ENCODE measurements at regions not wholly inside any gene's neighbourhood (a gene's known extent, or its start where the extent isn't known, plus 50 kb on each side); places are given as distances from the start of the nearest gene placed in this dataset.

DNA sequence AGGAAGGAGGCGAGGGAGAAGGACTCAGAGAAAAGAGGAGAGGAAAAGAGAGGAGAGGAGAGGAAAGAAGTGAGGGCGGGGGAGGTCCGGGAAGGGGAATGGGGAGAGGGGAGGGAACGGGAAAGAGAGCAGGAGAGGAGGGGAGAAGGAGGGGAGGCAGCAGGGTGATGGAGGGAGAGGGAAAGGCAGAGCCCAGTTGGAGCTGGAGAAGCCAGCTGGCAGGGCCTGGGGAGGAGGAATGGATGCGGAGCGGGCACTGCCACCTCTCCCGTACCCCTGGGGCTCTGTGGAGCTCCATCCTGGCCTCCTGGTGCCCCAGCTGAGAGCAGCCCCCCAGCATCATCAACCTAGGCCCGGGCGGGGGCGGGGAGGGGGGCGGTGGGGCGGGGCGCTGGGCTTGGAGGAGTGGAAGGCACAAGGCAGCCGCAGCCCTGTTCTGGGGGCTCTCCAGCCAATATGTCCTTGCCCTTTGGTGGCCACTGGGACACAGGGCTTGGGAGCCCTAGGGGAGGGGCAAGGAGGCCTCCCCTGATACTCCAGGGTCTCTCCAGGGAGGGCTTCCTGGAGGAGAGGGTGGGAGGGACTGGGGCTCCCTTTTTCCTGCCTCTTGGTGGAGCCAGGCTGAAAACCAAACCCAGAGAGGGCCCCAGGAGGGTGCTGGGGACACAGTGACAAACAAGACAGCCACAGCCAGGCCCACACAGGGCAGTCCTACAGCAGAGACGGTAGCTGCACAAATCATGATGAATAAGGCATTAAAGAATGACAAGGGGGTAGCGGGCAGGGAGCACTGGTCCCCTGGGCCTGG lies 123.7 kb downstream of the C9orf50 start:
- peak overlapping the region; percentile 68 to 88 (median 73) for H3K4me3 ChIP-seq
- intact Hi-C loops (cut with DNase I; ENCODE audit: low total_unique reads) (loop anchor here (5.0 to 10.0 kb wide), 4 partner anchors 112 to 472 kb away; partner anchors contain the start of gene SH3GLB2), in situ Hi-C loops (cut with MboI; ENCODE audit: low sequenced_read_pairs in 4 of 4) (loop anchor here in 2 of 4 donors (25.0 kb wide), 1 partner anchor 360 kb away; no protein-coding TSS in a partner anchor)
- no peaks in the 10 kb centered on the region for H3K9me3 ChIP-seq
- ATAC-seq (peak; percentile 1 to 5), DNase-seq (no peak)
- H3K4me1 ChIP-seq: peaks cover 19 to 22% of the 10 kb centered on the region in 2 donors
- TF ChIP-seq POLR2A (IDR thresholded peaks at IDR 0.05): no peak
- TF ChIP-seq, protein P1, sequence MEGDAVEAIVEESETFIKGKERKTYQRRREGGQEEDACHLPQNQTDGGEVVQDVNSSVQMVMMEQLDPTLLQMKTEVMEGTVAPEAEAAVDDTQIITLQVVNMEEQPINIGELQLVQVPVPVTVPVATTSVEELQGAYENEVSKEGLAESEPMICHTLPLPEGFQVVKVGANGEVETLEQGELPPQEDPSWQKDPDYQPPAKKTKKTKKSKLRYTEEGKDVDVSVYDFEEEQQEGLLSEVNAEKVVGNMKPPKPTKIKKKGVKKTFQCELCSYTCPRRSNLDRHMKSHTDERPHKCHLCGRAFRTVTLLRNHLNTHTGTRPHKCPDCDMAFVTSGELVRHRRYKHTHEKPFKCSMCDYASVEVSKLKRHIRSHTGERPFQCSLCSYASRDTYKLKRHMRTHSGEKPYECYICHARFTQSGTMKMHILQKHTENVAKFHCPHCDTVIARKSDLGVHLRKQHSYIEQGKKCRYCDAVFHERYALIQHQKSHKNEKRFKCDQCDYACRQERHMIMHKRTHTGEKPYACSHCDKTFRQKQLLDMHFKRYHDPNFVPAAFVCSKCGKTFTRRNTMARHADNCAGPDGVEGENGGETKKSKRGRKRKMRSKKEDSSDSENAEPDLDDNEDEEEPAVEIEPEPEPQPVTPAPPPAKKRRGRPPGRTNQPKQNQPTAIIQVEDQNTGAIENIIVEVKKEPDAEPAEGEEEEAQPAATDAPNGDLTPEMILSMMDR (IDR thresholded peaks at IDR 0.05 in 4 of 5, conservative IDR thresholded peaks at IDR 0.05 in 1 of 5): no peak
- H3K36me3 ChIP-seq: no peaks in the 10 kb centered on the region
- no peaks in the 10 kb centered on the region for H3K27me3 ChIP-seq
- H3K27ac ChIP-seq: peak overlapping the region; percentile 93 to 97 (median 94)

DNA sequence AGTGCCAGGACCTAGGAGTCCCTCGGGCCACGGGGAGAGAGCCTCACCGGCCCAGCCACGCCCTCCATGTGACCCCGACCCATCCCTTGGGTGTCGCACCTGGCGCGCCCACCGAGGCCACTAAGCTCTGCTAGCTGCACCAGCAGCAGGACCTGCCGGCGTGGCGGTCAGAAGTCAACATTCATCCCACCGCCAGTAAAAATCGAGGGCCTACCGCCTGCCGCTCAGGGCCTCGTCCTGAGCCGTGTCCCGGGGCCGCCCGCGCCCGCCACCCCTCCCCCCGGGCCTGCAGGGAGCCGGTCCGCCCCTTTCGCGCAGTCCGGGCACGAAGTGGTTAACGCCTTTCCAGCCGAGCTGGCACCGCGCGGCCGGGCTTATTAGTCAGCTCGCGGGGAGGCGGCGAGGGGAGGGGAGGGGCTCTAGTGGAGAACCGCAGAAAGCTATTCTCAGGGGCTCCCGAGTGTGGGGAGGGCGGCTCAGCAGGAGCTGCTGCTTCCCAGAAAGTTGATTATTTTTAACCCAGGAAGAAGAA lies 124.4 kb downstream of the C9orf50 start:
- peaks cover 19 to 22% of the 10 kb centered on the region in 2 donors for H3K4me1 ChIP-seq

DNA sequence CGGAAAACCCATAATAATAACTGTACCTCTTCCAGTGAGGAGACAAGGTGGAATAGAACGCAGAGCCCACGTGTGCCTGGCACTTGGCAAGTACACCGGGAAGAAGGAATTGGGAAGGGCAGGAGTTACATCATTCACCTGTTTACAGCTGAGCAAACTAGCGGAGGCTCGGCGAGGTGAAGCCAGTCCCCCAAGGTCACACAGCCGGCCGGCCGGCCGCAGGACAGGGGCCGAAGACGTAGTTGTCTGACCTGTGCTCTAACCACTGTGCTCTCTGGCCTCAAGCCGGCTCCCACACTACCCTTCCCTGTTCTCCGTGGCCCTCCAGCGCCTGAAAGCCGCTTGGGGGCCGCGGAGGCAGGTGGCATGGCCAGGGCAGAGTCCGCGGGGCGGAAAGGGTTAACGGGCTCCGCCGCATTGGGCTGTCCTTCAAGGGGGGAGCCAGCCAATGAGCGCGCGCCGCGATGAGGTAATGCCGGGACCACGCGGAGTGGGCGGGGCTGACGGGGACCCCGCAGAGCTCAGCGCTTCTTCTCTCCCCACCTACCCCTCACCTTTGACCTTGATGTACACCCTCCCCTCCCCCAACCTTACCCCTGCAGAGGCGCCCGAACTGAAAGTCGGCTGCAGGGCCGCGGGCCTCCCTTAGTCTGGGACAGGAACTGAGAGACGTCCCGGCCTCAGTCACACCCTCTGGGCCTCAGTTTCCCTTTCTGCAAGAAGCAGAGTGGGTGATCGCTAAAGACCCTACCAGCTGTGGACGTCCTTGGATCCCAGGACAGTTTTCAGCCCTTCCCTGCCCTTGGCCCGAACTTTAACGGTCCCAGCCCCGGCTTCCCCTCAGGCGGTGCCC lies 125.1 kb downstream of the C9orf50 start:
- in situ Hi-C loops (cut with MboI; ENCODE audit: low sequenced_read_pairs in 4 of 4) (loop anchor here in 2 of 4 donors (25.0 kb wide), 1 partner anchor 359 kb away; no protein-coding TSS in a partner anchor), intact Hi-C loops (cut with DNase I; ENCODE audit: low total_unique reads) (loop anchor here (1.0 to 10.0 kb wide), 6 partner anchors 36 to 471 kb away; partner anchors contain the start of gene SH3GLB2)
- Histone ChIP-seq H3K4me3 (peak overlapping the region; percentile 68 to 88 (median 73)), H3K27ac (peak overlapping the region; percentile 93 to 97 (median 94)), H3K9me3 (no peaks in the 10 kb centered on the region), H3K4me1 (peaks cover 22 to 23% of the 10 kb centered on the region in 2 donors), H3K36me3 (no peaks in the 10 kb centered on the region), H3K27me3 (no peaks in the 10 kb centered on the region)
- ATAC-seq (peak; percentile 74 to 76), DNase-seq (peak; percentile 87 to 92)
- TF ChIP-seq, protein P1 (IDR thresholded peaks at IDR 0.05 in 4 of 5, conservative IDR thresholded peaks at IDR 0.05 in 1 of 5): no peak
- no peak for TF ChIP-seq POLR2A (IDR thresholded peaks at IDR 0.05)

More for the DNA sequence above, 124.4 kb downstream of the C9orf50 start:
- Histone ChIP-seq H3K27ac (peak overlapping the region; percentile 93 to 97 (median 94)), H3K4me3 (peak overlapping the region; percentile 68 to 88 (median 73)), H3K27me3 (no peaks in the 10 kb centered on the region), H3K9me3 (no peaks in the 10 kb centered on the region), H3K36me3 (no peaks in the 10 kb centered on the region)
- in situ Hi-C loops (cut with MboI; ENCODE audit: low sequenced_read_pairs in 4 of 4) (loop anchor here in 2 of 4 donors (25.0 kb wide), 1 partner anchor 359 kb away; no protein-coding TSS in a partner anchor), intact Hi-C loops (cut with DNase I; ENCODE audit: low total_unique reads) (loop anchor here (1.0 to 10.0 kb wide), 6 partner anchors 36 to 472 kb away; partner anchors contain the start of gene SH3GLB2)
- DNase-seq (peak; percentile 88 to 91), ATAC-seq (peak; percentile 51 to 62)
- peak; percentile 64 to 77 for TF ChIP-seq POLR2A (IDR thresholded peaks at IDR 0.05)
- TF ChIP-seq, protein P1 (IDR thresholded peaks at IDR 0.05 in 4 of 5, conservative IDR thresholded peaks at IDR 0.05 in 1 of 5): no peak

DNA sequence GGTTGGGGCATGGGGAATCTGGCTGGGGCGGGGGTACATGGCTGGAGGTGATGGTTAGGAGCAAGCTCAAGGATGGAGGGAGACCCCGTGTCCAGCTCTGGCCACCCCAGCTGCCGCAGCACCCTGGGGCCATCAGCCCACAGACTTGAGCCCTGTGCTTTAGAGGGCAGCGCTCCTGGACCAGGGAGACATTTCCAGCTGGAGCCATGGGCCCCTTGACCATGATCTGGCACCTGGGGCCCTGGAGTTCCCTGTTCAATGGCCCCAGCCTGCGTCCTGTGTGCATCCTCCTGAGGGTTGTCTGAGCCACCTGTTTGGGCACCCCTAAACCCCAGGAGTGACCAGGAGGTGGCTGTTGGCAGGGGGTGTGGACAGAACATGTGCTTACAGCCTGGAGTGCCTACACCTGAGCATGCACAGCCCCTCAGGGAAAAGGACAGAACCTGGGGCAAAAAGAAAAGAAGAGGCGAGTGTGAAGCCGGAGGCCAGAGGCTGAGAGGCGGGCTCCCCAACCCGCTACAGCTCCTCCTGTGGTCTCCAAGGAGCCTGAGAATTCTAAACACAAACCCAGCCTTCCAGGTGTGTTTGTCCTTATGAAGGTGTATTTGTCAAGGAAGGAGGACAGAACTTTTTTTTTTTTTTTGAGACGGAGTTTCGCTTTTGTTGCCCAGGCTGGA lies 126.7 kb downstream of the C9orf50 start:
- in situ Hi-C loops (cut with MboI; ENCODE audit: low sequenced_read_pairs in 4 of 4): loop anchor here in 2 of 4 donors (25.0 kb wide), 1 partner anchor 357 kb away; no protein-coding TSS in a partner anchor
- H3K4me1 ChIP-seq: peaks cover 29 to 30% of the 10 kb centered on the region in 2 donors
- ATAC-seq: no peak

More for the DNA sequence above, 126.7 kb downstream of the C9orf50 start:
- Histone ChIP-seq H3K9me3 (no peaks in the 10 kb centered on the region), H3K36me3 (no peaks in the 10 kb centered on the region), H3K4me3 (no peak overlapping the region), H3K27me3 (no peaks in the 10 kb centered on the region), H3K27ac (peak overlapping the region; percentile 93 to 97 (median 94))
- TF ChIP-seq, protein P1 (IDR thresholded peaks at IDR 0.05 in 4 of 5, conservative IDR thresholded peaks at IDR 0.05 in 1 of 5): no peak
- no peak for TF ChIP-seq POLR2A (IDR thresholded peaks at IDR 0.05)
- intact Hi-C loops (cut with DNase I; ENCODE audit: low total_unique reads): loop anchor here (10.0 kb wide), 2 partner anchors 109 to 469 kb away; partner anchors contain the start of gene SH3GLB2
- no peak for DNase-seq
